Activated B cell treated with CpG ODN at 0.5 μM for 24 hours (primary cell): ENCODE measurements at regions not wholly inside any gene's neighbourhood (a gene's known extent, or its start where the extent isn't known, plus 50 kb on each side); places are given as distances from the start of the nearest gene placed in this dataset.
"Not testable (repeated sequence)": the region's sequence is repeated elsewhere in the genome, so short reads cannot be mapped to it uniquely, and the experiment has no call there.

Source experiments
- ATAC-seq: fragments of 200-7000 bp; cut with Tn5 transposase; one replicate; pipeline ENCODE4 v1.10.0; 2021; ENCODE audit warnings: low read depth, mild to moderate bottlenecking, moderate library complexity
- CTCF ChIA-PET: fragments of 350-600 bp; sonication (Branson Sonifier 250); formaldehyde crosslinking; loops from one replicate; lab custom pipeline; 2021; ENCODE audit warnings: antibody characterized with exemption; lab: Charles Lee
- POLR2A ChIA-PET: fragments of 350-600 bp; sonication (Branson Sonifier 250); formaldehyde crosslinking; loops from one replicate; lab custom pipeline; 2021; ENCODE audit warnings: antibody characterized with exemption; lab: Charles Lee
- DNase-seq: peaks from one replicate; pipeline ENCODE4 v3.0.0; 2022
- H3K27ac Mint-ChIP-seq: one replicate; pipeline ENCODE4 v1.8.0; 2020; ENCODE audit warnings: mixed read lengths
- H3K27me3 Mint-ChIP-seq: one replicate; pipeline ENCODE4 v1.8.0; 2021; ENCODE audit warnings: mixed read lengths
- H3K36me3 Mint-ChIP-seq: one replicate; pipeline ENCODE4 v1.8.0; 2021; ENCODE audit warnings: low read depth, mixed read lengths
- H3K4me1 Mint-ChIP-seq: one replicate; pipeline ENCODE4 v1.8.0; 2021; ENCODE audit warnings: mixed read lengths
- H3K4me3 Mint-ChIP-seq: one replicate; pipeline ENCODE4 v1.8.0; 2020; ENCODE audit warnings: mild to moderate bottlenecking, mixed read lengths
- H3K9me3 Mint-ChIP-seq: one replicate; pipeline ENCODE4 v1.8.0; 2020; ENCODE audit warnings: mixed read lengths
- intact Hi-C: fragments of 100-400 bp; cut with micrococcal nuclease; formaldehyde crosslinking; loops from one replicate; pipeline ENCODE4 v1.15.1; 2024
- TF ChIP-seq, protein P1 (sequence below): fragments of 200-600 bp; IDR thresholded peaks from one replicate; pipeline ENCODE4 v1.8.0; 2022; ENCODE audit warnings: antibody characterized with exemption, mild to moderate bottlenecking

DNA sequence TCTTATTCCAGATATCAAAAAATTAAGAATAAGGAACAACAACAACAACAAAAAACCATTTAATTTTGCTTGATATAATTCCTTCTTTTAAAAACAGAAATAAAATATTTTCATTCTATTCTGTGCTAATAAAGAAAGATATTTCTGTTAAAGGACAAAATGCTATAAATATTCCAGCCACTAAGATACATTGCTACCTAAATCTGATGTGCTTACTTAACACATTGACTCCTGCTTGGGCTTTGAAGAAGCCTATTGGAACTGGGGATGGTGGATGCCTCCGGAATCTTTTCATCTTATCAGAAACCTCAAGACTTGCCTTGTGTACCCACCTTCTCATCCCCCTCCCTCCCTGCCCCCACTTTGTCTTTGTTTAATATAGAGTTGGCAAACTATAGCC is 320.2 kb downstream of the MEX3B start:
- intact Hi-C loops, result no loop called here
- TF ChIP-seq, protein P1, sequence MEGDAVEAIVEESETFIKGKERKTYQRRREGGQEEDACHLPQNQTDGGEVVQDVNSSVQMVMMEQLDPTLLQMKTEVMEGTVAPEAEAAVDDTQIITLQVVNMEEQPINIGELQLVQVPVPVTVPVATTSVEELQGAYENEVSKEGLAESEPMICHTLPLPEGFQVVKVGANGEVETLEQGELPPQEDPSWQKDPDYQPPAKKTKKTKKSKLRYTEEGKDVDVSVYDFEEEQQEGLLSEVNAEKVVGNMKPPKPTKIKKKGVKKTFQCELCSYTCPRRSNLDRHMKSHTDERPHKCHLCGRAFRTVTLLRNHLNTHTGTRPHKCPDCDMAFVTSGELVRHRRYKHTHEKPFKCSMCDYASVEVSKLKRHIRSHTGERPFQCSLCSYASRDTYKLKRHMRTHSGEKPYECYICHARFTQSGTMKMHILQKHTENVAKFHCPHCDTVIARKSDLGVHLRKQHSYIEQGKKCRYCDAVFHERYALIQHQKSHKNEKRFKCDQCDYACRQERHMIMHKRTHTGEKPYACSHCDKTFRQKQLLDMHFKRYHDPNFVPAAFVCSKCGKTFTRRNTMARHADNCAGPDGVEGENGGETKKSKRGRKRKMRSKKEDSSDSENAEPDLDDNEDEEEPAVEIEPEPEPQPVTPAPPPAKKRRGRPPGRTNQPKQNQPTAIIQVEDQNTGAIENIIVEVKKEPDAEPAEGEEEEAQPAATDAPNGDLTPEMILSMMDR, result no peak
- H3K27ac Mint-ChIP-seq, result no peak overlapping the region
- ChIA-PET POLR2A (no interaction called here), CTCF (no interaction called here)
- H3K27me3 Mint-ChIP-seq, result no peaks in the 10 kb centered on the region
- H3K4me1 Mint-ChIP-seq, result no peaks in the 10 kb centered on the region
- no peaks in the 10 kb centered on the region for H3K9me3 Mint-ChIP-seq
- H3K4me3 Mint-ChIP-seq, result no peak overlapping the region
- no peaks in the 10 kb centered on the region for H3K36me3 Mint-ChIP-seq
- DNase-seq (no peak), ATAC-seq (no peak)

DNA sequence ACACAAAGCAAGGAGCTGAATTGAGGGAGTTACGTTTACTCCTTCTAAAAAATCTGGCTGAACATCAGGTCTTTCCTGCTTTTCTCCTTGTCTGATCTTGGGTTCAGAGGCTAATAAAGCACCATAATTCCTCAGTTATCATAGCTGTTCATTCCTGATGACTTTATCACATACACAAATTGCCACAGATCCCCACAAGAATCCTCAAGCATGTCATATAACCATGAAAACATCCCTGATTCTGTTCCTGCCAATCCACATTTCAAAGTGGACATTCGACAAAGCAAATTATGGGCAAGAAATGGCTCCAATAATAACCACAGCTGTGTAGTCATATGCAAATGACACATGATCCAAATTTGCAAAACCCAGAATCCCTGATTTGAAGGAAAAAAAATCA is 321.3 kb downstream of the MEX3B start:
- POLR2A ChIA-PET, result no interaction called here

DNA sequence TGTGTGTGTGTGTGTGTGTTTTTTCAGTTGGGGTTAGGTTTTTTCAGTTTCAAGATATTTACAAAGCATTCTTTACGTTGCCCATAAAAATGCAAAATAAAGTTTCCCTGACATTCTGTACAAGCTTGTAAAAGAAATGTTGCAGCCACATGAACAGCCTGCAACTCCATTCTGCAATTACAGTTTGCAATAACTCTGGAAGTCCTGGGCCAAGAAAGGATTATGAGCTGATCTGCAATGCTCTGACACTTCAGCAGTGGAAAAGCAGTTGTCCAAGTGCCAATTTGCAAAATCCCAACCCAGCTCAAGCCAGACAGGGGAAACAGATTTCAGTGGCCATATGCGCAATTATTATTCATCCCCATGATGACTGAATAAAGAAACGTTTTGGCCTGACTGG is 322.1 kb downstream of the MEX3B start:
- Mint-ChIP-seq H3K27ac (no peak overlapping the region), H3K27me3 (no peaks in the 10 kb centered on the region), H3K4me3 (no peak overlapping the region), H3K4me1 (no peaks in the 10 kb centered on the region), H3K9me3 (no peaks in the 10 kb centered on the region), H3K36me3 (no peaks in the 10 kb centered on the region)
- CTCF ChIA-PET, result no interaction called here
- no peak for ATAC-seq
- intact Hi-C loops, result no loop called here
- TF ChIP-seq, protein P1, result no peak
- POLR2A ChIA-PET, result no interaction called here
- DNase-seq, result no peak

More for the DNA sequence above, 321.3 kb downstream of the MEX3B start:
- H3K4me1 Mint-ChIP-seq, result no peaks in the 10 kb centered on the region
- intact Hi-C loops, result no loop called here
- H3K27ac Mint-ChIP-seq, result no peak overlapping the region
- no peak overlapping the region for H3K4me3 Mint-ChIP-seq
- H3K9me3 Mint-ChIP-seq, result no peaks in the 10 kb centered on the region
- no peaks in the 10 kb centered on the region for H3K36me3 Mint-ChIP-seq
- DNase-seq (no peak), ATAC-seq (no peak)
- no peaks in the 10 kb centered on the region for H3K27me3 Mint-ChIP-seq
- TF ChIP-seq, protein P1, result no peak
- CTCF ChIA-PET, result no interaction called here

DNA sequence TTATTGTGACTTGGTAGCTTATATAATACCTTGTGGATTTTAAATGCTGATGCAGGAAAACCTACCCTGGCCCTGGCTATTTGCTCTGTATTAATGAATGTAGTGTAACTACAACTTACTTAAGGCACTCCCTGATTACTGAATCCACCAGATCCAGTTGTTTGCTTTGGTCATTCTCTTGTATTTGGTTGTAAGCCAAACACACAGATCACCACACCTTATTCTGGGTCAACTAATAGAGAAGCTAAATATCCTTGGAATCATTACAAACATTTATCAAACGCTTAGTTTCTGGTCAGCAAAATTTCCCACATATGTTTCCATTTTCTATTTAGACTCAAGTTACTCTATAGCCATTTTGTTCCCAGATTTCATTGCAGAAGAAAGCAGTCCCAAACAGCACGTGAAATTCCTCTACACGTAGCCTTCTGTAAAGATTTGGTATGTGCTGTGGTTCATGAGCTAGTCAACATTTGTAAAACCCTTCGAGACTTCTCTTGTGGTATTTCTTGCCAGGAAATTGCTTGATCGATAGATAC is 322.6 kb downstream of the MEX3B start:
- Mint-ChIP-seq H3K36me3 (no peaks in the 10 kb centered on the region), H3K4me3 (no peak overlapping the region), H3K9me3 (no peaks in the 10 kb centered on the region), H3K27me3 (no peaks in the 10 kb centered on the region), H3K4me1 (no peaks in the 10 kb centered on the region), H3K27ac (no peak overlapping the region)
- TF ChIP-seq, protein P1, result no peak
- no peak for DNase-seq
- intact Hi-C loops, result no loop called here
- POLR2A ChIA-PET, result no interaction called here
- ATAC-seq, result no peak
- CTCF ChIA-PET, result no interaction called here

DNA sequence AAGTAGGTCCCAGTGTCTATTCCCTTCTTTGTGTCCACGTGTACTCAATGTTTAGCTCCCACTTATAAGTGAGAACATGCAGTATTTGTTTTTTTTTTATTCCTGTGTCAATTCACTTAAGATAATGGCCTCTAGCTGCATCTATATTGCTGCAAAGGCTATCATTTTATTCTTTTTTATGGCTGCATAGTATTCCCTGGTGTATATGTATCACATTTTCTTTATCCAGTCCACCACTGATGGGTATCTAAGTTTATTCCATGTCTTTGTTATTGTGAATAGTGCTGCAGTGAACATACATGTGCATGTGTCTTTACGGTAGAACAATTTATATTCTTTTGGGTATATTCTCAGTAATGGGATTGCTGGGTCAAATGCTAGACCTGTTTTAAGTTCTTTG is 329.4 kb downstream of the MEX3B start:
- intact Hi-C loops, H3K36me3 Mint-ChIP-seq, H3K4me3 Mint-ChIP-seq, POLR2A ChIA-PET, CTCF ChIA-PET, H3K4me1 Mint-ChIP-seq, H3K27ac Mint-ChIP-seq, ATAC-seq, H3K9me3 Mint-ChIP-seq, H3K27me3 Mint-ChIP-seq, DNase-seq: not testable (repeated sequence)

DNA sequence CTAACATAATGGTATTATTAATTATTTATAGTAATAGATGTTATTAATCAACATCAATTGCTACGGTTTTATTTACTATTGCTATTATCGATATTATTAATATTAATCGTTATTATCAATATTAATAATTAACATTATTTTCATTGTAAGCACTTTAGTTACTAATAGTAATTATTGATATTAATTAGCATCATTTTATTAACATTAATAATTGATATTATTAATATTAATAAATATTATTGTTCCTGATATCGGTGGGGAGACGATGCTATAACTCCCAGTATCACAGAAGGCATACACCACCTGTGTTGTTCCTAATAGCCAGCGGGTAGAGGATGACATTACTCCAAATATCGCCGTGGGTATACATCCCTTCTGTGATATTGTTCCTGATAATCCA is 335.5 kb downstream of the MEX3B start:
- intact Hi-C loops, result no loop called here
- Mint-ChIP-seq H3K4me1 (no peaks in the 10 kb centered on the region), H3K27ac (no peak overlapping the region), H3K36me3 (no peaks in the 10 kb centered on the region), H3K27me3 (peaks cover 3% of the 10 kb centered on the region), H3K9me3 (no peaks in the 10 kb centered on the region), H3K4me3 (no peak overlapping the region)
- no peak for DNase-seq
- TF ChIP-seq, protein P1, result no peak
- CTCF ChIA-PET, result no interaction called here
- ATAC-seq, result no peak
- POLR2A ChIA-PET, result no interaction called here

DNA sequence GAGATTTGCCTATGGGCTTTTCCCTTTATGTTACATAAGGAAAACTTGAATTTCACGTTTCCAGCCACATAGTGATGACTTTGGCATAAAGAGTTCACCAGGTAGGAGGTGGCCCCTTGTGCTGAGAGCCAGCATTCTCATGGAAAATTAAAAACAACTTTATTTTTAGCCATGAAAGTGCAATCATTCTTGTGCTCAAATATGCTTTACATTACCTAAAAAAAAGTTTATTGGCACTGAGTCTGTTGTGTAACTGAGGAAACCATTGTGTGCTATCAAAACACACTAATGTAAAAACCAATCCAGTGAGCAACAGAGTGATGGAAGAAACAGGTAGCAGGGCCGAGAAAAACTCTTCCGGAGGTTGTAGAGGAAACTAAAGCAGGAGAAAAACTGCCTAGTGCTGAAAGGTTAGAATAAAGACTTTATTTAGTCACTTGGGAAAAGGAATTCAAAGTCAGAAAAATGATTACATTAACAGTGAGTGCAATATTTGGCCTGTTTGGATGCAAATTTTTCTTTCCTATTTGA is 332.9 kb upstream of the TMC3 start:
- intact Hi-C loops, H3K27me3 Mint-ChIP-seq, H3K27ac Mint-ChIP-seq, H3K4me1 Mint-ChIP-seq, H3K9me3 Mint-ChIP-seq, H3K4me3 Mint-ChIP-seq, ATAC-seq, CTCF ChIA-PET, POLR2A ChIA-PET, DNase-seq, H3K36me3 Mint-ChIP-seq: not testable (repeated sequence)

DNA sequence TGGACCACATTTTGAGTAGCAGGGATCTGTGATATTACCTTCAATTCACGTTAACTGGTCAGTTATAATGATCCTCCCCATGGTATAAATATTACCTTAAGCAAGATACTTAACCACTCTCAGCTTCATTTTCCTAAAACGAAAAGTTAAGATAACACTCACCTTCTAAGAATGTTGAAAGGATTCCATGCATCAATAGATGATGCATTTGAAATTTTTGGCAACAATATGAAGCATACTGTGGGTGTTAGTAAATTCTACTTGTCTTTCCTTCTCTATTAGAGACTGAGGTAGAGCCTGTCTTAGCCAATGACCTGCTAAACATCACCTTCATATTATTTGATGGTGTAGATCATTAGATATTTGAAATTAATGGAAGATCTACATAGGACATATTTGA is 331.7 kb upstream of the TMC3 start:
- H3K27ac Mint-ChIP-seq, H3K9me3 Mint-ChIP-seq, DNase-seq, H3K27me3 Mint-ChIP-seq, H3K36me3 Mint-ChIP-seq, intact Hi-C loops, POLR2A ChIA-PET, H3K4me3 Mint-ChIP-seq, CTCF ChIA-PET, ATAC-seq, H3K4me1 Mint-ChIP-seq: not testable (repeated sequence)
